ENCODE measurements at regions not wholly inside any gene's neighbourhood (a gene's known extent, or its start where the extent isn't known, plus 50 kb on each side); places are given as distances from the start of the nearest gene placed in this dataset.

GRCh38 chr14:29028973-29029582 lies 262.5 kb downstream of the FOXG1 start:
- ChIA-PET CTCF (no interaction called here), POLR2A (no interaction called here)
- Mint-ChIP-seq H3K4me3 (no peak overlapping the region), H3K9me3 (ENCODE audit: insufficient read depth) (peaks cover 7% of the 10 kb centered on the region), H3K27me3 (no peaks in the 10 kb centered on the region), H3K27ac (no peak overlapping the region), H3K4me1 (no peaks in the 10 kb centered on the region)
- Histone ChIP-seq H4K20me1 (ENCODE audit: control insufficient read depth, insufficient read depth, low read length, poor library complexity, severe bottlenecking) (no peaks in the 10 kb centered on the region), H2AFZ (ENCODE audit: insufficient read depth, low read depth, low read length, poor library complexity, severe bottlenecking) (no peak overlapping the region), H3K9ac (ENCODE audit: low read length) (no peak overlapping the region), H3K9me3 (ENCODE audit: control extremely low read depth in 1 of 3, control insufficient read depth in 2 of 3, insufficient read depth in 1 of 3, low read length in 2 of 3) (peaks cover 0 to 7% (median 0%) of the 10 kb centered on the region in 3 donors), H3K4me3 (ENCODE audit: control extremely low read depth in 1 of 5, extremely low read depth in 1 of 5, insufficient read depth in 1 of 5, low read depth in 2 of 5, low read length in 4 of 5) (no peak overlapping the region), H3K4me2 (replicated peaks; ENCODE audit: low read depth, low read length, poor library complexity, severe bottlenecking) (no peak overlapping the region), H3K4me1 (ENCODE audit: control insufficient read depth in 2 of 2, insufficient read depth in 2 of 2, low read length in 2 of 2) (no peaks in the 10 kb centered on the region), H3K36me3 (replicated peaks in 1 of 2; ENCODE audit: control extremely low read depth in 1 of 2, control insufficient read depth in 1 of 2, extremely low read depth in 1 of 2, insufficient read depth in 2 of 2, low read length in 1 of 2) (no peaks in the 10 kb centered on the region), H3K79me2 (ENCODE audit: control insufficient read depth, insufficient read depth, low read length) (no peaks in the 10 kb centered on the region), H3K27ac (ENCODE audit: low read length in 2 of 2) (no peak overlapping the region), H3K27me3 (replicated peaks in 1 of 4; ENCODE audit: control extremely low read depth in 1 of 4, control insufficient read depth in 3 of 4, insufficient read depth in 4 of 4, low read length in 3 of 4) (no peaks in the 10 kb centered on the region)
- ATAC-seq (ENCODE audit: low read depth) = no peak
- no peak for TF ChIP-seq EZH2 (IDR thresholded peaks at IDR 0.05; ENCODE audit: borderline replicate concordance, insufficient read depth, low read depth, low read length, poor library complexity, severe bottlenecking)
- TF ChIP-seq, protein P1, sequence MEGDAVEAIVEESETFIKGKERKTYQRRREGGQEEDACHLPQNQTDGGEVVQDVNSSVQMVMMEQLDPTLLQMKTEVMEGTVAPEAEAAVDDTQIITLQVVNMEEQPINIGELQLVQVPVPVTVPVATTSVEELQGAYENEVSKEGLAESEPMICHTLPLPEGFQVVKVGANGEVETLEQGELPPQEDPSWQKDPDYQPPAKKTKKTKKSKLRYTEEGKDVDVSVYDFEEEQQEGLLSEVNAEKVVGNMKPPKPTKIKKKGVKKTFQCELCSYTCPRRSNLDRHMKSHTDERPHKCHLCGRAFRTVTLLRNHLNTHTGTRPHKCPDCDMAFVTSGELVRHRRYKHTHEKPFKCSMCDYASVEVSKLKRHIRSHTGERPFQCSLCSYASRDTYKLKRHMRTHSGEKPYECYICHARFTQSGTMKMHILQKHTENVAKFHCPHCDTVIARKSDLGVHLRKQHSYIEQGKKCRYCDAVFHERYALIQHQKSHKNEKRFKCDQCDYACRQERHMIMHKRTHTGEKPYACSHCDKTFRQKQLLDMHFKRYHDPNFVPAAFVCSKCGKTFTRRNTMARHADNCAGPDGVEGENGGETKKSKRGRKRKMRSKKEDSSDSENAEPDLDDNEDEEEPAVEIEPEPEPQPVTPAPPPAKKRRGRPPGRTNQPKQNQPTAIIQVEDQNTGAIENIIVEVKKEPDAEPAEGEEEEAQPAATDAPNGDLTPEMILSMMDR (IDR thresholded peaks at IDR 0.05) = no peak
- WGBS (ENCODE audit: insufficient coverage) = 87% methylated on average over 3 of the region's 7 CpGs
- DNase-seq = no peak
- intact Hi-C loops (cut with micrococcal nuclease) = no loop called here

- H4K20me1 ChIP-seq (ENCODE audit: control insufficient read depth, insufficient read depth, low read length, poor library complexity, severe bottlenecking) = no peaks in the 10 kb centered on the region
- Mint-ChIP-seq H3K27ac (no peak overlapping the region), H3K4me1 (no peaks in the 10 kb centered on the region), H3K27me3 (no peaks in the 10 kb centered on the region), H3K9me3 (ENCODE audit: insufficient read depth) (peaks cover 4% of the 10 kb centered on the region), H3K4me3 (no peak overlapping the region)
- H3K4me1 ChIP-seq (ENCODE audit: control insufficient read depth in 2 of 2, insufficient read depth in 2 of 2, low read length in 2 of 2) = no peaks in the 10 kb centered on the region
- no CpG with 5 or more reads among the region's 2 CpGs for WGBS (ENCODE audit: insufficient coverage)
- ATAC-seq (ENCODE audit: low read depth) (no peak), DNase-seq (no peak)
- H2AFZ ChIP-seq (ENCODE audit: insufficient read depth, low read depth, low read length, poor library complexity, severe bottlenecking) = no peak overlapping the region
- ChIA-PET CTCF (no interaction called here), POLR2A (no interaction called here)
- H3K4me3 ChIP-seq (ENCODE audit: control extremely low read depth in 1 of 5, extremely low read depth in 1 of 5, insufficient read depth in 1 of 5, low read depth in 2 of 5, low read length in 4 of 5) = no peak overlapping the region
- TF ChIP-seq, protein P1 (IDR thresholded peaks at IDR 0.05) = no peak
- TF ChIP-seq EZH2 (IDR thresholded peaks at IDR 0.05; ENCODE audit: borderline replicate concordance, insufficient read depth, low read depth, low read length, poor library complexity, severe bottlenecking) = no peak
- H3K27ac ChIP-seq (ENCODE audit: low read length in 2 of 2) = no peak overlapping the region
- H3K27me3 ChIP-seq (replicated peaks in 1 of 4; ENCODE audit: control extremely low read depth in 1 of 4, control insufficient read depth in 3 of 4, insufficient read depth in 4 of 4, low read length in 3 of 4) = no peaks in the 10 kb centered on the region
- H3K4me2 ChIP-seq (replicated peaks; ENCODE audit: low read depth, low read length, poor library complexity, severe bottlenecking) = no peak overlapping the region
- H3K9ac ChIP-seq (ENCODE audit: low read length) = no peak overlapping the region
- intact Hi-C loops (cut with micrococcal nuclease) = no loop called here
- no peaks in the 10 kb centered on the region for H3K79me2 ChIP-seq (ENCODE audit: control insufficient read depth, insufficient read depth, low read length)
- H3K36me3 ChIP-seq (replicated peaks in 1 of 2; ENCODE audit: control extremely low read depth in 1 of 2, control insufficient read depth in 1 of 2, extremely low read depth in 1 of 2, insufficient read depth in 2 of 2, low read length in 1 of 2) = no peaks in the 10 kb centered on the region
- peaks cover 0 to 7% (median 0%) of the 10 kb centered on the region in 3 donors for H3K9me3 ChIP-seq (ENCODE audit: control extremely low read depth in 1 of 3, control insufficient read depth in 2 of 3, insufficient read depth in 1 of 3, low read length in 2 of 3)
These were observed 263.5 kb downstream of the FOXG1 start for GRCh38 chr14:29030121-29030520.

Measured in B cell (primary cell).